ENCODE measurements at regions not wholly inside any gene's neighbourhood (a gene's known extent, or its start where the extent isn't known, plus 50 kb on each side); places are given as distances from the start of the nearest gene placed in this dataset.

DNA sequence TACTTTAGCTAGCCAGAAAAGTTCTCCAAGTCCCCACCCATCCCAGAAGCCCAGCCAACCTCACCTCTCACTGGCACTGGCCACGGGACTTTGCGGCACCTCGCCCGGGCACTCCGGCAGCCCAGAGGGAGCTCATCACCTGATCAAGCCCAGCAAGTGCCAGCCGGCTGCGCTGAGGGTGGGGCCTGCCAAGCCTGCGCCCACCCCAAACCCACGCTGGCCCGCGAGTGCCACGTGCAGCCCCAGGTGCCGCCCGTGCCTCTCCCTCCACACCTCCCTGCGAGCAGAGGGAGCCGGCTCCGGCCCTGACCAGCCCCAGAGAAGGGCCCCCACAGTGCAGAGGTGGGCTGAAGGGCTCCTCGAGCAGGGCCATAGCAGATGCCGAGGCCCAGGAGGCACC is 585.0 kb upstream of the HS6ST1 start:
- in situ Hi-C loops (cut with HindIII; ENCODE audit: low sequenced_read_pairs), result no loop called here

DNA sequence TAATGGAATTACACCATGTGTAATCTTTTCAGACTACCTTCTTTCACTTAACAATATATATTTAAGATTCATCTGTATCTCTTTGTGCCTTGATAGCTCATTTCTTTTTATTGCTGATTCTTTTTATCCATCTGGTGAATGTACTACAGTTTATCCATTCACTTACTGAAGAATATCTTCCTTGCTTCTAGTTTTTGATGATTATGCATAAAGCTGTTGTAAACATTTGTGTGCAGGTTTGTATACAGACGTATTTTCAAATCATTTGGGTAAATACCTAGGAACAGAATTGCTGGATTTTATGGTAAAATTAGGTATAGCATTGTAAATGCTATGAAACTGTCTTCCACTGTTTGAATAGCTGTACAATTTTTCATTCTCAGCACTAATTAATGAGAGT is 592.6 kb upstream of the HS6ST1 start:
- in situ Hi-C loops (cut with HindIII; ENCODE audit: low sequenced_read_pairs), result no loop called here

DNA sequence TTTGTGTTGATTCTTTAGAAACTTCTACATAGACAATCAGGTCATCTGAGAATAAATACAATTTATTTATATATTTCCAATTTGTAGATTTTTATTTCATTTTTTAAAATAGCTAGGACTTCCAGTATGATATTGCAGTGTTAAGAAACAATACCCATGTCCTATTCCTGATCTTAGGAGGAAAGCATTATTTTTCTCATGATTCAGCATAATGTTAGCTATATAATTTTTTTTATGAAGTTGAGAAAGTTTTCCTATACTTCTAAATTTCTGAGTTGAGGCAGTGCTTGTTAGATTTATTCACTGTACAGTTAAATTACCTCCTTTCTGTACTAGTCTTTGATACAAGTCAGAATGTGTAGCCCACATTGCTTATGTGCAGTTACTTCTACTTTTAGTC is 595.7 kb upstream of the HS6ST1 start:
- in situ Hi-C loops (cut with HindIII; ENCODE audit: low sequenced_read_pairs), result no loop called here

DNA sequence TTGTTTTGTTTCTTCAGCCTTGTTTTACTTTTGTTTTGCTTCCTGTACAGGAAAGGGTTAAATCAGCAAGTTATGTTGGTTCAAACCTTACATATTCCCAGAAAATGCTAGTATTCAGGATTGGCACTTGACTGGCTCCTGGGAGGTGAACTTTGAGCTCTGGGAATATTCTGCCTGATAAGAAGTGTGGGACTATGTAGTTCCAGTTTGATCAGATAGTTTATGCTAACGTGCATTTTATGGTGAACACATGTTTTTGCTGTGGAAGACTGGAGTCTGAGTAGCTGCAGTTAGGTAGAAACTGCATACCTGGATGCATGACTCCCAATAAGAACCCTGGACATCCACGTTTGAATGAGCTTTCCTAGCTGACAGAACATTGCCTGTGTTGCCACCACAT is 603.1 kb upstream of the HS6ST1 start:
- in situ Hi-C loops (cut with HindIII; ENCODE audit: low sequenced_read_pairs), result no loop called here

DNA sequence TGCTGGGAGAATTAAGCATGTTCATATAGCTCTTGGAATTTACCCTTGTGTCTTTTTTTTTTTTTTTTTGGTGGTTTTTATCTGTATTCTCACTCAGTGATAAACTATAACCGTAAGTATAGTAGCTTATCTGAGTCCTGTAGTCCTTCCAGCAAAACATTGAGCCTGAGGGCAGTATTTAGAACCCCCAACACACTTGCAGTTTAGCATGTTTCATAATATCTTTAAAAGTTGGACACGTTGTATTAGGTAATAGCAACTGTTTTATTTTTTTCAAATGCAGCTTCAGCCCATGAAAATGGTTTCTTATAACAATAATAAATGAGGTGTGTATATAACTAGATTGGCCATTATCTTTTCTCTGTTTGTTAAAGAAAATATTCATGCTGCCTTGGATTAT is 603.5 kb upstream of the HS6ST1 start:
- in situ Hi-C loops (cut with HindIII; ENCODE audit: low sequenced_read_pairs), result no loop called here

DNA sequence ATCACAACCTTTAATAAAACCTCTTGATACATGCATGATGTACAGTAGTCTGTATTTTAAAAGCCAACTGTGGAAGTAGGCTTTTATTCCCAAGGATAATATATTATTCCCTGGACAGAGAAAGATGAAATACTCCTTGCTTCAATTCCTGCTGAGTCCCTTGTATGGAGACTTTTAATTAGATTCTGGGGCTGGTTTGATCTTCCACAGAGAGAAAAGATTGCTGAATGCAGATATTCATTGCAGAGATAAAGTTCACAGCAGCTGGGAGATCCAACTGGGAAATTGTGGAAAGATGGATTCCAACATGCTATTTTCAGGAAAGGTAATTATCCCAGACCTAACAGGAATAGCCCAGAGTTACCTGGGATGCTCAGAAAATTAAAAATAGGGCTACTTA is 607.0 kb upstream of the HS6ST1 start:
- in situ Hi-C loops (cut with HindIII; ENCODE audit: low sequenced_read_pairs), result no loop called here

DNA sequence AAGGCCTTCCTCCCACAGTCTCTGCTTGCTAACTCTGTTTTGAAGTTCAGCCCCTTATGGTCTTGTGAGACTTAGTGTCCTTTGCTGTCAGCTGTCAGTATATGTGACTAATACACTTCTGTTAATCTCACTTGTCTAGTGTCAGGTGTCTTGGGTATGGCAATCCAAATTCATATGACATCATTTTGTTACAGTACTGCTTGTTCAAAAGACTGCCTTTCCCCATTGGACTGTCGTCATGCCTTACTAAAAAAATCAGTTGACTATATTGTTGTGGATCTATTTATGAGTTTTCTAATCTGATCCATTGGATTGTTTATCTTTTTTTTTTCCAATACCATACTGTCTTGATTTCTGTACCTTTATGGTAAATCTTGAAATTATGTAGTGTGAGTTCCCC is 611.4 kb upstream of the HS6ST1 start:
- in situ Hi-C loops (cut with HindIII; ENCODE audit: low sequenced_read_pairs), result no loop called here

DNA sequence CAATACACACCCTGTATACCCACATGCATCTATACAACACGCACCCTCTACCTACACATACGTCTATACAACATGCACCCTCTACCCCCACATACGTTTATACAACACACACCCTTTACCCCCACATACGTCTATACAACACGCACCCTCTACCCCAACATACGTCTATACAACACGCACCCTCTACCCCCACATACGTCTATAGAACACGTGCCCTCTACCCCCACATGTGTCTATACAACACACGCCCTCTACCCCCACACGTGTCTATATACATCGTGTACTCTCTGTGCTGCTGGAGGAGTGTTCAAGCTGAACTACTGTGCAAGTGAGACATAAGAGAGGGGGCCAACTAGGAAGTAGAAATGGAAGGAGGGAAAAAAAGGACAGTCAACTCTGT is 621.7 kb upstream of the HS6ST1 start:
- in situ Hi-C loops (cut with HindIII; ENCODE audit: low sequenced_read_pairs), result no loop called here

DNA sequence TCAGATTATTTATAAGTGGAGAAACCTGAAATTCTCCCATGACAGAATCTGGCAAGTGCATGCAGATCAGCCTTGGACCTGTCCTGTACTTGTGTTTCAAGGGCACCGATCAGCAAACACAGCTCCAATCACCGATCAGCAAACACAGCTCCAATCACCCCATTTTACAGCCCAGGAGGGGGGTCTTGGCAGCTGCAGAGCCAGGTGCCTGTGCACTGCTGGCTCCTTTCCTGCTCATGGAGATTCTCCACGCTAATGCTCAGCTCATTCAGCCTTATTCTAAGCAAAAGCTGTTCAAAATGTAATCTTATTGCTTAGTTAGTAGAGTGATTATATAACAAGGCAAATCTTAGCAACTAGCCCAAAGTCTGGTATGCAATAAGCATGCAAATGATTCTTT is 623.1 kb upstream of the HS6ST1 start:
- in situ Hi-C loops (cut with HindIII; ENCODE audit: low sequenced_read_pairs), result no loop called here

DNA sequence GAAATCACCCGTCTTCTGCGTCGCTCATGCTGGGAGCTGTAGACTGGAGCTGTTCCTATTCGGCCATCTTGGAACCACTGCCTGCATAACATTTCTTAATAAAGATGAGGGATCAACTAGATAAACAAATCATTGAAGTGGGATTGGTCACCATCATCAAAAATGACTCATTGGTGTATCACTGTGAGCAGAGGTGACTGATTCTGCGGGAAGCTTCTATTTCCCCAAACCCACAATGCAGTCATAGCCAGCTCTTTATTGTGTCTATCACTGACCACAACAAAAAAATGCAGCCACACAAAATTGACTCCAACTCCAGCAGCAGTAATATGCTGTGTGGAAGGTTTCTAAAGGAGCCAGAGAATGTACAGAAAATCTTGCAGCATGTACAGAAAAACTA is 630.7 kb upstream of the HS6ST1 start:
- in situ Hi-C loops (cut with HindIII; ENCODE audit: low sequenced_read_pairs), result no loop called here

DNA sequence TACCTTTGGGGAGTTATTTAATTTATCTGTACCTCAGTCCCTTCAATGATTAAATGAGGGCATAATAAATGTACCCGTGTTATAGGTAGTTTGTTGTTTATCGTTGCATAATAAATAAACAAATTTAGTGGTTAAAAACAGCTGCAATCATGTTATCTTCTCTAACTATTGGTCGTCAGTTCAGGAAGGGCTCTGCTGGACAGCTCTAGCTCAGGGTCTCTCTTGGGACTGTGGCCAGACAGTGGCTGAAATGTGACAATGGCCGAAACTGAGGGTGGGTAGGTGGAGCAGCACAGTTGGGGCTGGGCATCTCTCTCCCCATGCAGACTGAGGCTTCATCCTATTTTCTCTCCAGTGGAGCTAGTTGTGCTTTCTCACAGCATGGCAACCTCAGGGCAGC is 632.1 kb upstream of the HS6ST1 start:
- in situ Hi-C loops (cut with HindIII; ENCODE audit: low sequenced_read_pairs), result no loop called here

DNA sequence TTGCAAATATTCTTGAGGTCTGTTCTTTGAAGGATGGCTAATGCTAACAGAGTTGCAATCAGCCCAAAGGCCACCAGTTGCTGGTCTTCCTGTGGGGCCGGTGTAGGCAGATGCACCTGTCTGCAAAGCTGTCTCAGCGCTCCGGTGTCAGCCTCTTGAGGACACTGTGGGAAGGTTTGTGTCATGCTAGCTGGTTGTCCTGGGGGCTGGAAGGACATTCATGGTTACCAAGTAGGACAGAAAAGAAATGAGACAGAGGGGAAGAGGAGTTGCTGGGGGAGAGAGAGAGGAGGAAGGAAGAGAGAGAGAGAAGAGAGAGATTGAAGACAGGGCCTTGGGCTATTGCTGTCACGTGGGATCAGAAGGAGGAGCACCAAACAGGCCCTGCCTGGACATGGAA is 639.6 kb upstream of the HS6ST1 start:
- in situ Hi-C loops (cut with HindIII; ENCODE audit: low sequenced_read_pairs), result no loop called here

DNA sequence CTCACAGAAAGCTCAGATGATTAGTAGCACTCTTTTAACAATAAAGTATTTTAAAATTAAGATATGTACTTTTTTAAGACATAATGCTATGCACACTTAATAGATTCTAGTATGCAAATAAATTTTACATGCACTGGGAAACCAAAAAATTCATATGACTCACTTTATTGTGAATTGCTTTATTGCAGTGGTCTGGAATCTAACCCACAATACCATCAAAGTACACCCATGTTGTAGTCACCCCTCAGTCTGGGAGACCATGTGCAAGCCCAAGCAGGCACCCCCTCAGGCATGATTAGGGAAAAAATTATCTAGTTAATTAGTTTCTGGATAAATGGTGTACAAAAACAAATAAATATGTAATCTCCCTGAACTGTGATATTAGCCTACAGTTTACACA is 649.0 kb upstream of the HS6ST1 start:
- in situ Hi-C loops (cut with HindIII; ENCODE audit: low sequenced_read_pairs), result no loop called here

DNA sequence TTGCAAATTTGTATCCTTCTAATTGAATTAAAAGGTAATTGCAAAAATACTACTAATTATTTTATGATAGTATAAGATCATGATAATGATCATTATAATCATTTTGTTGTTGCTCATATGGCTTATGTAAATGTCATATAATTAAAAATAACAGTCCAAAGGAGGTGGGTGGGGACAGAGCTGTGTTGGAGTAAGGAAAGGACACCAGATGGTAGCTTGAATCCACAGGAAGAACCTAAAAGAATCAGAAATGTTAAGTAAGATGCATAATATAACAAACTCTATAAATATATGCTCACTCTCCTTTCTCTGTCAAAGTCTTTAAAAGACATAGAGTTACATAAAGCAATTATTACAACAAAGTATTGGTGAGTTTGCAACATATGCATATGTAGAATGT is 650.7 kb upstream of the HS6ST1 start:
- in situ Hi-C loops (cut with HindIII; ENCODE audit: low sequenced_read_pairs), result no loop called here

DNA sequence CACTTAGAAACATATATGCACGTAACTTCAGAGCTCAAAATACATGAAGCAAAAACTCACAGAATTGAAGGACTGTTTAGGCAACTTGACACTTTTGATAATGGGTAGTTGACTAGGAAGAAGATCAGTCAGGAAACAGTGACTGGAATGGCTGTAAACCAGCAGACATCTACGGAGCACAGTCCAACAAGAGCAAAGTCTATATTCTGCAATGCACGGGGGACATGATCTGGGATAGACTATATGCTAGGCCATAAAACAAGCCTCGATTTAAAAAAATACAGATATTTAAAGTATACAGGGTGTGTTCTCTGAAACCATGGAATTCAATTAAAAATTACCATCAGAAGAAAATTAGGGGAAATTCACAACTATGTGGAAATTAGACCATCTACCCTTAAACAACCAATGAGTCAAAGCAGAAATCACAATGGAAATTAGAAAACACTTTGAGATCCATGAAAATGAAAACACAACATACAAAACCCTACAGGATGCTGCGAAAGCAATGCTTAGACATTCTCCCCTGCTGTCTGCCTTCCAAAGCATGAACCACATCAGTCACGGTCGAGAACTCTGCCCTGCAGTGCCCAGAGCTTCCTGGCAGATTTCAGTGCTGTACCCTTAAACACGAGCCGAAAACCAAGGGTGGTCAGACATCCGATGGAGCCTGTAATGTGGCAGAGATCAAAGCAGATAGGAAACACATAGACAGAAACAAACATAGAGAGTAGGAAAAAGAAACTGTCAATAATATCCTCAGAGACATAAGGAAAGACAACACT is 651.9 kb upstream of the HS6ST1 start:
- in situ Hi-C loops (cut with HindIII; ENCODE audit: low sequenced_read_pairs), result no loop called here

DNA sequence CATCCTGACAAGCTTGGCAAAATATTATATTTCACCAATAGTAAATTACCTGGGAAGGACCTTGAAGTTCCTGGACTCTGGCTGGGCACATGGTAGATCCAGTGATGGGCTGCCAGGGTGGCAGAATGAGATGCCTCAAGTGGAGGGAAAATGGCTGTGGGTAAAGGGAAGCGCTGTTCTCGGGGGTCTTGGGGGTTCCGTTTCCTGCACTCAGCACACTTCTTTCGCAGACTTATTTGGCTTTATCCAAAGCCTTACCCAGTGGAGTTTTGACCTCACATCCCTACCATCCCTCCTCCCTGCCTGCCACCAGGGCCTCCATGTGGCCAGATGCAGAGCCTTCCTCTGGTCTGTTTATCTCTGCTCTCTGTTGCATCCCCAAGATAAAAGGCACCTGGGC is 654.9 kb upstream of the HS6ST1 start:
- in situ Hi-C loops (cut with HindIII; ENCODE audit: low sequenced_read_pairs), result no loop called here

DNA sequence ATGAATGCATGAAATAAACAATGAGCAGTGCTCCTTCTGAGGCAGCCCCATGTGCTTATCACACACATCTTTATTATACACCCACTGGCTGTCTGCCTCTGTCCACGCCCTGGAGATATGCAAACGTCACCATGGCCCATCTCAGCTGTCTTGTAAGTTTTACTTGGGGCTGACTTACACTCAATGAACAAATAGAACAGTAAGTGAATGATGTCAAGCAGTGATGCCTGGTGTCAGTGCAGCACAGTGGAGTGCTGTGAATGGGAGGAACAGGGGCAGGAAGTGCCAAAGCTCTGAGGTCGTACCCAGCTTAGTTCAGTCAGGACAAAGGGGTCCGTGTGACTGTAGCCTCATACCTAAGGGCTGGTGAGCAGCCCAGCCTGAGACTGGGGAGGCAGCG is 659.5 kb upstream of the HS6ST1 start:
- in situ Hi-C loops (cut with HindIII; ENCODE audit: low sequenced_read_pairs), result no loop called here

DNA sequence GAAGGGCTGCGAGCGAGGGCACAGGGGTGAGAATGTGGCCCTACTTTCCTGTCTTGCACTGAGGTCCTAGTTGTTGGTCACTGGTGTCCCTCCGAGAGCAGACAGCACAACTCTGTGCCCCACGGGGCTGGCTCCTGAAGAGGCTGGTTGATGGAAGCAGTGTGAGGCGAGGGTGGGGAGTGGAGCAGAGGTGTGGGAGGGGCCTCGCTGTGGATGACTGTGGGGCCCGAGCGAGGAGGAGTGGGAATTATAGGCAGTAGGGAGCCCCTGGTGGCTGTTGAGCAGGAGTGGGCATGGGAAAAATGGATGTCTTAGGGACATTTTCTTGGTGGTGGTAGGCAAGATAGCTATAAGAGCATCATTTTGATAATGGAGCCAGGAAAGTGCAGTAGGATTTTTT is 660.5 kb upstream of the HS6ST1 start:
- in situ Hi-C loops (cut with HindIII; ENCODE audit: low sequenced_read_pairs), result no loop called here

DNA sequence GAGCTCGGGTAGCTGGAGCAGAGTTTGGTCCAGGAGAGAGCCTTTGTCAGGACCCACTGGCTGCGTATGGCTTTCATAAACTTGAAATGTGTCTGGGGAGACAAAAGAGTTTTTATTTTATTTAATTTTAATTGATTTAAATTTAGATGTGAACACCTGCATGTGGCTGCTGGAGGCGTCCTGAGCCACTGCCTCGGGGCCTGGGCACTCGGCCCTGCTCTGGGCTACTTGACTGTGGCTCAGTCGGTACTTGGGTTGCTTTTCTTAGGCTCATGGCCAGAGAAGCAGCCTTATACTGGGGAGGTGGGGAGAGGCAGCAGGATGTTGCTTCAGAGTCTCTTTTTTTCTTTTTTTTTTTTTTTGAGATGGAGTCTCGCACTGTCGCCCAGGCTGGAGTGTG is 661.8 kb upstream of the HS6ST1 start:
- in situ Hi-C loops (cut with HindIII; ENCODE audit: low sequenced_read_pairs), result no loop called here

DNA sequence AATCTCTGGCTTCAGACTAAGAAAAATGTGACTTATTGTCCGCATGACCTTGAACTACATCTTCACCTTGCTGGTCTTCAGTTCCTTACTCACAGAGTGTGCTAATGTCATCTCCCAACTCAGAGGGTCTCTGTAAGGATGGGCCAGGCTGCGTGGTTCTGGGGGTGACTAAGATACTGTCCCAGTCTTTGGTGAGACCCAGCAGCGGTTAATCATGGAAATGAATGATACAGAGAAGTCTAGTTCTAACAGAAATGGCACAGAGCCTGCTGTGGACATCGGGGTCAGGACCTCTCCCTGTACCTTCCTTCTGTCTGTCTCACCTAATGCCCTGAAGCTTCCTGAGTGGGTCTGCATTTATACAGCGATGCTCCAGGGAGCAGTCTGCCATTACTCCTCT is 662.7 kb upstream of the HS6ST1 start:
- in situ Hi-C loops (cut with HindIII; ENCODE audit: low sequenced_read_pairs), result no loop called here

DNA sequence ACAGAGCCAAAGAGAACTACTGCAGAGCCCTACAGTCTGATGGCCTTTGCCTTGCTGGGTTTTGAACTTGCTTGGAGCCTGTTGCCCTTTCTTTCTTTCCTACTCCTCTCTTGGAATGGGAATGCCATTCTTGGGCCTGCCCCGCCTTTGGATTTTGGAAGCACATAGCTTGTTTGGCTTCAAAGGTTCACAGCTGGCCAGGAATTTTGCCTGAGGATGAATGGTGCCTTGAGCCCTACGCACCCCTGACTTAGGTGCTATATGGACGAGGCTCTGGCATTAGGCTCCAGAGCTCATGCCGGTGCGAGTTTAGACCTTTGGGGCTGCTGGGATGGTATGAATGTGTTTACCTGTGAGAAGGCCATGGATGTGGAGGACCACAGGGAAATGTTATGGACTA is 663.3 kb upstream of the HS6ST1 start:
- in situ Hi-C loops (cut with HindIII; ENCODE audit: low sequenced_read_pairs), result no loop called here

DNA sequence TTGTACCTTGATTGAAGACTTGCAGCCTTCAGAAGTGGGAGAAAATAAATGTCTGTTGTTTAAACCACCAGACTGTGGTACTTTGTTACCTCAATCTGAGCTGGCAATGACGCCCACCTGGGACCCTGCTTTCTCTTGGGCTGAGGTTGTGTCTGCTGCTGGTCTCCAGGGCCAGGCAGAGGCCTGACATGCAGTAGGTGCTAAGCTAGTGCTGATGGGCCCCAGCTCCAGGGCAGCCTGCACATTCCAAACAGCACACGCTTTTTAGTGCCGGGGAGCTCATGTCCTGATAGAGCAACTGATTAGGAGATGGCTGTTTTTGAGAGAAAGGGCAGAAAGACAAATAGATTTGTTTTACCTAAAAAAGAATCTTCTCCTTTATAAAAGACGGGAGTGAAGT is 664.0 kb upstream of the HS6ST1 start:
- in situ Hi-C loops (cut with HindIII; ENCODE audit: low sequenced_read_pairs), result no loop called here

DNA sequence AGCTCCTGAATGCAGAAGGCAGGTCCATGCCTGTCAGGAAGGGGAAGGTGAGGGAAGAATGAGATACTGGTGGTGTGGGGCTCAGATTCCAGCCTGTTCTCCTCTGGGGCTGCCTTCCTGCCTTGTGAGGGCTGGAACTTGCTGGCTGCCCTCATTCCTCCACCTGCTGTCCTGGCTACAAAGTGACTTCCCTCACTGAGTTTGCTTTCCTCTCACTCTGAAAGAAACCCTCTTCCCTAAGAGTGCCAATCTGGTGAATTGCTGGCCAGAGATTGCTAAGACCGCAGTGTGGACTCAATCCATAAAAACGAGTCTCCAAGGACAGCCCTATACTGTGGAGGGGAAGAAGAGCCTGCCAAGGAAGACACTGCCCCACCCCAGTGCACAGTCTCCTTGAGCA is 664.4 kb upstream of the HS6ST1 start:
- in situ Hi-C loops (cut with HindIII; ENCODE audit: low sequenced_read_pairs), result no loop called here
